ENCODE measurements at regions not wholly inside any gene's neighbourhood (a gene's known extent, or its start where the extent isn't known, plus 50 kb on each side); places are given as distances from the start of the nearest gene placed in this dataset.

DNA sequence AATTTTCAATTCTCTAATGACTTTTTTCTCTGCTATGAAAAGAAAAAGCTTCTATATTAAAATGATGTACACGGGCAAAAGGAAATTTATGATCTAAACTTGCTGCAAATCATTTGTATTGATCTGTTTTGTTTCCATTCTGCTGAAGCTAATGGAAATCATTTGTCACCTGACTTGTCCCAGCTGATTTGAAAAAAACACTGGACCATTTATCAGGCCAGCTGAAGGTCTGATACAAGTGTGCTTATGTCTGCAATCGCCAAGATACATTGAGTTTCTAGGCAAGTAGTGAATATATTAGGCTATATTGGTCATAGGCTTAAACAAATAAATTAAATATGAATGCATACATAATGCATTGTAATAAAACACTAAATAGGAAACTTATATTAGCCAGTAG is 1309.7 kb downstream of the REEP3 start:
- Mint-ChIP-seq H3K4me3 (no peak overlapping the region), H3K36me3 (no peaks in the 10 kb centered on the region), H3K27ac (no peak overlapping the region), H3K27me3 (ENCODE audit: low read depth) (no peaks in the 10 kb centered on the region), H3K4me1 (no peaks in the 10 kb centered on the region), H3K9me3 (no peaks in the 10 kb centered on the region)
- DNase-seq (ENCODE audit: low spot score in 2 of 2, unreplicated experiment in 2 of 2): no peak
- TF ChIP-seq, protein P1, sequence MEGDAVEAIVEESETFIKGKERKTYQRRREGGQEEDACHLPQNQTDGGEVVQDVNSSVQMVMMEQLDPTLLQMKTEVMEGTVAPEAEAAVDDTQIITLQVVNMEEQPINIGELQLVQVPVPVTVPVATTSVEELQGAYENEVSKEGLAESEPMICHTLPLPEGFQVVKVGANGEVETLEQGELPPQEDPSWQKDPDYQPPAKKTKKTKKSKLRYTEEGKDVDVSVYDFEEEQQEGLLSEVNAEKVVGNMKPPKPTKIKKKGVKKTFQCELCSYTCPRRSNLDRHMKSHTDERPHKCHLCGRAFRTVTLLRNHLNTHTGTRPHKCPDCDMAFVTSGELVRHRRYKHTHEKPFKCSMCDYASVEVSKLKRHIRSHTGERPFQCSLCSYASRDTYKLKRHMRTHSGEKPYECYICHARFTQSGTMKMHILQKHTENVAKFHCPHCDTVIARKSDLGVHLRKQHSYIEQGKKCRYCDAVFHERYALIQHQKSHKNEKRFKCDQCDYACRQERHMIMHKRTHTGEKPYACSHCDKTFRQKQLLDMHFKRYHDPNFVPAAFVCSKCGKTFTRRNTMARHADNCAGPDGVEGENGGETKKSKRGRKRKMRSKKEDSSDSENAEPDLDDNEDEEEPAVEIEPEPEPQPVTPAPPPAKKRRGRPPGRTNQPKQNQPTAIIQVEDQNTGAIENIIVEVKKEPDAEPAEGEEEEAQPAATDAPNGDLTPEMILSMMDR (IDR thresholded peaks at IDR 0.05; ENCODE audit: unreplicated experiment): no peak

DNA sequence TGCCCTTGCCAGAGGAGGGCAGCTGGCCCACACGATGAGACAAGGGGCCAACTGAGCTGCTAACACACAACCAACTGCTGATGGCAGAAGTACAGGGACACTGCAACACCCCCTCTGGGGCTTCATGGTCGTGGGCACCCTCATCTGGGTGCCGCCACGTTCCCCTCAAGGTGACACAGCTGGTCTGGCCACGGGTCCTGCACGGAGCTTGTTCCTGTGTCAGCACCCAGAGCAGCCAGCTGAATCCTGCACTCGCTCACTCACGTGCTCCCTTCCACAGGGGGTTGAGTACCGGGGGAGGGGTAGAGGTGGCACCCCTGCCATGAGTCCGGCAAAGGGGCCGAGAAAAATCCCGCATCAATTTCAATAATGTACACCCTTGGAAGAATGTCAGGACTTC is 1319.1 kb downstream of the REEP3 start:
- no peak for DNase-seq (ENCODE audit: low spot score in 2 of 2, unreplicated experiment in 2 of 2)
- no peaks in the 10 kb centered on the region for H3K36me3 Mint-ChIP-seq
- H3K27ac Mint-ChIP-seq: no peak overlapping the region
- no peak overlapping the region for H3K4me3 Mint-ChIP-seq
- H3K9me3 Mint-ChIP-seq: peaks cover 4% of the 10 kb centered on the region
- no peaks in the 10 kb centered on the region for H3K4me1 Mint-ChIP-seq
- TF ChIP-seq, protein P1 (IDR thresholded peaks at IDR 0.05; ENCODE audit: unreplicated experiment): no peak
- no peaks in the 10 kb centered on the region for H3K27me3 Mint-ChIP-seq (ENCODE audit: low read depth)

DNA sequence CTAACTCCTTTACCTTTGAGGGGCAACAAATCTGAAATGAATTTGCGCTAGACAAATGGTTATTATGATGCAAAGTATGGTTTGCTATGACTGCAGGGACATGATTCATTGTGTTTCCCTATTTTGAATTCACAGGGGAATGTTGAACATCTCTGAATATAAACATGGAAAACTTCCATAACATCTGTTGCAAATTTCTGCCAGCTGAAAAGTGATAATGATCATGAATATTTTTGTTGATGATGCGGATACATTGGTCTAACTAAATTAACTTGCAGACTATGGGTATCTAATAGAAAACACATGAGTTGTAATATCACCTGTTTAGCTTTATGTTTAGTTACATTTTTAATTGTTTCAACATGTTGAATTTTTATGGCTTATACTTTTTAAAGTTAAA is 1325.5 kb downstream of the REEP3 start:
- Mint-ChIP-seq H3K4me1 (no peaks in the 10 kb centered on the region), H3K27ac (no peak overlapping the region), H3K36me3 (no peaks in the 10 kb centered on the region), H3K4me3 (no peak overlapping the region), H3K27me3 (ENCODE audit: low read depth) (no peaks in the 10 kb centered on the region), H3K9me3 (no peaks in the 10 kb centered on the region)
- TF ChIP-seq, protein P1 (IDR thresholded peaks at IDR 0.05; ENCODE audit: unreplicated experiment): no peak
- DNase-seq (ENCODE audit: low spot score in 2 of 2, unreplicated experiment in 2 of 2): no peak

DNA sequence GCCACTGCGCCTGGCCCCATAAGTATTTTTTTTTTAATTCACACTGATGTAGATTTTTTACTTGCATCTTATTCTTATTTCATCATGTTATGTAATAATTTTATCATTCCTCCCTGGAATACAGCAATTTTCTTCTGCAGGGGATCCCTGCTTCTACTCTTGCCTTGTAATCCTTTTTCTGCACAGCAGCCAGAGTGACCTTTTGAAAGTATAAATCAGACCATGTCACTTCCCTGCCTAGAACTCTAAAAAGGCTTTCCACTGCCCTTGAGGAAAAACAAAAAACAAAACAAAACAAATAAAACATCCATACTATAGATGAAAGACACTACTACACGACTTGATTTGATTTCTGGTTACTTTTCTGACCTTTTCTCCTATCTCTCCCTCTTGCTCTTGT is 1334.7 kb downstream of the REEP3 start:
- no peak for DNase-seq (ENCODE audit: low spot score in 2 of 2, unreplicated experiment in 2 of 2)
- TF ChIP-seq, protein P1 (IDR thresholded peaks at IDR 0.05; ENCODE audit: unreplicated experiment): no peak
- no peak overlapping the region for H3K4me3 Mint-ChIP-seq
- no peaks in the 10 kb centered on the region for H3K4me1 Mint-ChIP-seq
- no peak overlapping the region for H3K27ac Mint-ChIP-seq
- H3K9me3 Mint-ChIP-seq: no peaks in the 10 kb centered on the region
- no peaks in the 10 kb centered on the region for H3K27me3 Mint-ChIP-seq (ENCODE audit: low read depth)
- no peaks in the 10 kb centered on the region for H3K36me3 Mint-ChIP-seq

DNA sequence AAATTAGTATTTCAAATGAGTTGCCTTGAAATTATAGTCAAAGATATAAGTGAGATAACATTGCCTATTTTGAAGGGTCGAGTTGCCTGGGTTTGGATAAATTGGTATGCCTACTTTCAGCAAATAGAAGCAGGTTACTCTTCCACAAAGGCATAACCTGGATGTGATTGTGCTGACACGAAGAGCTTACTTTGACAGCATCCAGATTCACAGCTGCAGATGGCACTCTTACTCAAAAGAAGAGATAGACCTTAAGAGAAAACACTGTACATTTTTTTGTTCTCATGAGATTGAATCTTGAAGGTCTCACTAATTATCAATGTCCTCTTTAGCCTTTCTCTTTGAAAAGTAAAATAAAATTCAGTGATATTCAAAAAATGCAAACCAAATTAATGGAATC is 1338.7 kb downstream of the REEP3 start:
- TF ChIP-seq, protein P1 (IDR thresholded peaks at IDR 0.05; ENCODE audit: unreplicated experiment): no peak
- no peaks in the 10 kb centered on the region for H3K4me1 Mint-ChIP-seq
- no peak overlapping the region for H3K27ac Mint-ChIP-seq
- H3K4me3 Mint-ChIP-seq: no peak overlapping the region
- no peaks in the 10 kb centered on the region for H3K9me3 Mint-ChIP-seq
- DNase-seq (ENCODE audit: low spot score in 2 of 2, unreplicated experiment in 2 of 2): no peak
- no peaks in the 10 kb centered on the region for H3K27me3 Mint-ChIP-seq (ENCODE audit: low read depth)
- H3K36me3 Mint-ChIP-seq: no peaks in the 10 kb centered on the region

DNA sequence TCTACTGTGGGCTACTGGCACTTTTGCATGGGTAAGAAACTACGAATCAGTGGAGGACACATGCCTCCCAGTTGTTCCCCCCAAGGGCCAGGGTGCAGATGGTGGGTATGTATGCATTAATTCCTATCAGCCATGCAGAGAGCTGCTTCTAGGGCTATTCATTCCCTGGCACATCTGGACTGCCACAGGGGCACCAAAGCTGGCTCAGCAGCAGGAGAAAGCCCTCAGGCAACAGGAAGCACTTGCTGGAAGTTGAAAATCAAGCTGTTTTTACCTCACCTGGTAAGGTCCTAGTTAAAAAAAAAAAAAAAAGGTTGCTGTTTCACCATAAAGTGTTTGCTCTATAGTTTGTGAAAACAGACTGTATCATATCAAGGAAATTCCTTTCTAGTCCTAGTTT is 1342.6 kb downstream of the REEP3 start:
- no peaks in the 10 kb centered on the region for H3K27me3 Mint-ChIP-seq (ENCODE audit: low read depth)
- H3K9me3 Mint-ChIP-seq: no peaks in the 10 kb centered on the region
- H3K4me1 Mint-ChIP-seq: no peaks in the 10 kb centered on the region
- no peak for DNase-seq (ENCODE audit: low spot score in 2 of 2, unreplicated experiment in 2 of 2)
- no peaks in the 10 kb centered on the region for H3K36me3 Mint-ChIP-seq
- H3K4me3 Mint-ChIP-seq: no peak overlapping the region
- no peak overlapping the region for H3K27ac Mint-ChIP-seq
- TF ChIP-seq, protein P1 (IDR thresholded peaks at IDR 0.05; ENCODE audit: unreplicated experiment): no peak

Data from mesothelial cell of epicardium (in vitro differentiated cells).